SIG-M5 treated with dmso at 0.1 percent for 504 hours (cell line): ENCODE measurements at regions not wholly inside any gene's neighbourhood (a gene's known extent, or its start where the extent isn't known, plus 50 kb on each side); places are given as distances from the start of the nearest gene placed in this dataset.

Experiments
- DNase-seq: peaks from one replicate; lab custom pipeline; 2025; ENCODE audit not compliant: unreplicated experiment; lab: John Stamatoyannopoulos, UW

DNA sequence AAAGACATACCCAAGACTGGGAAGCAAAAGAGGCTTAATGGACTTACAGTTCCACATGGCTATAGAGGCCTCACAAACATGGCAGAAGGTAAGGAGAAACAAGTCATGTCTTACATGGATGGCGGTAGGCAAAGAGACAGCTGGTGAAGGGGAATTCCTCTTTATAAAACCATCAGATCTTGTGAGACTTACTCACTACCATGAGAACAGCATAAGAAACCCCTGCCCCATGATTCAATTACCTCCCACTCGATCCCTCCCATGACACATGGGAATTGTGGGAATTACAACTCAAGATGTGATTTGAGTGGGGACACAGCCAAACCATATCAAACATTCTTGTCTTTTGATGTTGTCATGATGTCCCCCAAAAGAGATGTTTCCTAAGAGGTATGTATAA is 103.3 kb downstream of the DUSP10 start:
- DNase-seq = no peak

DNA sequence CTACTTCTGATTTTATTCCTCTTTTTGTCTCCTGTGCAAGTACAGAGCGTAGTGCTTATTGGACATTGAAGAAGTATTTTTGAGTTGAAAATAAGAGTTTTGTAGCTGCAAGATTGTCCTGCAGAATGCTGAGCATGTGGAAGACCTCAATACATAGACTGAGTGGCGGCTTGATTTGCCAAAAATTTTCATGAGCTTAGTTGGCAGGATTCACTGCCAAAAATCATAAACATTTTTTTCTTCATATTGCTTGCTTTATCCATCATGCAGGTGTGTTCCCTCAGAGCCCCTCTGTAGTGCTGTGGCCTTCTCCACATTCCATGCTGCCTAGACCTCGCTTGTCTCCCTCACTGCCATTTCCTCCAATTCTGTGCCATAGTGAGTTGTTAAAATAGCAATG is 100.1 kb downstream of the DUSP10 start:
- DNase-seq = no peak

DNA sequence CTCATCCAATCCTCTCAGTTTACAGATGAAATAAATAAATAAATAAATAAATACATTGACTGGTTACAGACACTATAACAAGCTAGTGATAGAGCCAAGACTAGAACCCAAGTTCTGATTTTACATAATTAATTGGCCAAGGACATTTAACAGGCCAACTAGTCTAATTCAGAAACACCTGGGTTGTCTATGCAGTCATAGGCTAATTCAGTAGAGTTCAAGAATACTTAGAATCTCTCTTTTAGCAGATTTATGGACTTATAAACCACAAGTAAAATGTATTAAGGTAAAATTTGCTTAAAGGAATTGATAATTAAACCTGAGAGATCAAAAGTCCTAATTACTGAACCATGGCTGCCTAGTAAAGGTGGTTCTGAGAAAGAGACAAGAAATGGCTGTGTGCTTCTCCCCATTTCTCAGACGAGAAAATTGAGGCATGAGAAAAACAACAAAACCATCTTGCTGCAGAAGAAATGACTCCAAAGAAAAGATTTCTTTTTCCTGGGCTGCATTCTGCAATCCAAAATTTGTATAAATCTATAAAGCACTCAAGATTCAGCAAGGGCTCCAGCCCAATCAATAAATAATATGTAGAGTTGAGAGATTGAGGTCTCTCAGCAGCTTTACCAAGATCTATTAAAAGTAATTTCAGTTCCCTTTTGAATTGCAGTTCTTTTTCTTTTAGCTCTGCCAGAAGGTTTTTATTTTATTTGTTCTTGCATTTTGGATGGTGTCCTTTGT is 98.3 kb downstream of the DUSP10 start:
- no peak for DNase-seq

DNA sequence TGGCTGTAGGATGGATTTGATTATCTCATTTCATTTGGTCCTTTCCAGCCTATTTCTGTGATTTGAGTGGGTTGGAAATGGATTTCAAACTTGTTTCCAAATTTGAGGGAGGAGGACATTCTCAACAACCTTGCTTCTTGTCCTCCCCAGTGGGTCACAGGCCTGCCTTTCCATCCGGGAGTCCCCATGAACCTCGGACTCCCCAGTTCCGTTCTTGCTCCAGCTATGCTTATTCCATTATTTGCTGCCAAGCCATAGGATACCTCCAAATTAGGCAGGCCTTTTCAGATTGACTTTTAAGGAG is 97.8 kb downstream of the DUSP10 start:
- no peak for DNase-seq

DNA sequence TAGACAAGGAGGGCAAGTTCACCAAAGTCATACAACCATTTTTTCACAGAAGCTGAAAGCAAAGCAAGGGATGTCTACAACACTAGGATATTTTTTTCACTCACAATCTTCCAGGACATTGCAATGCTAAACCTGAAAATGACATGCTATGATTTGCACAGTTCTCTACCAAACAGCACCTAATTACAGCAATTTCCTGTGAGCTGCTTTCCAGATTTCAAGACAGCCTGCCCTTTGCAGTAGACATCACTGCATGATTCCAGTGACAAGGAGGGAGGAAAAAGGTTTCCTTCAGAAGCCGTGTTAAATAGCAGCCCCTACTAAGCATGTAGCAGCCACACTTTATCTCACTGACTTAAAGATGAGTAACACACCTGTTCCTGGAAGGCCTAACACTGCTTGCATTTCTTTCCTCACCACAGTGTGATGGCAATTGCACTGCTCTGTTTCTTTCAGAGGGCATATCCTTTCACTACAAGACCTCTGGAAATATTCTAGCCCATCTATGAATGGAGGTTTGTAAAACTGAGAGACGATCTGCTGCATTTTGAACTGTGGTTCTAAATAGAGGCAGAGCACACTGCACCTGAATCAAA is 97.1 kb downstream of the DUSP10 start:
- no peak for DNase-seq

DNA sequence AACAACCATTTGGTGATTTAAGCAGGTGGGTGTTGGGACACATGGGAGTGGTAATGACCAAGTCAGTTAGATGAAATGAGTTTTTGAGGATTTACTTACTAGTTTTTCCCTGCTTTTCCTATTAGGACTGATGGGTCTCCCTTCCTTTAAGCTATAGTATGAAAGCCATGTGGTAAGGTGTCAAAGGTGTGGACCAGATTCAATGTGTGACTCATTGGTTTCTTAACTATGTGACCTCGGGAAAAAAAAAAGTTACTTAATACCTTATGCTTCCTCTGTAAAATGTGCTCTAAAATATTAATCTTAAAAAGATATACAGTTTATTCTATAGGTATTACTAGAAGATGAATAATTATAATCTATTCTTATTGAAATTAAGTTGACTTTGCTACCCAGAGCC is 93.7 kb downstream of the DUSP10 start:
- DNase-seq = no peak
